SW480 (cell line): ENCODE measurements at regions not wholly inside any gene's neighbourhood (a gene's known extent, or its start where the extent isn't known, plus 50 kb on each side); places are given as distances from the start of the nearest gene placed in this dataset.

Experiments used
- DNase-seq: peaks from one replicate; pipeline ENCODE4 v3.0.0-alpha.2; 2016; ENCODE audit warnings: low spot score

- DNase-seq: no peak
Measured at GRCh38 chr1:68378296-68379084, 71.3 kb downstream of the RPE65 start.

GRCh38 chr1:68377098-68377497 lies 72.7 kb downstream of the RPE65 start:
- no peak for DNase-seq

- DNase-seq: no peak
Measured at GRCh38 chr1:68376441-68376840, 73.3 kb downstream of the RPE65 start.

GRCh38 chr1:68375919-68376318 lies 73.8 kb downstream of the RPE65 start:
- DNase-seq: no peak

GRCh38 chr1:68373173-68373572 lies 76.6 kb downstream of the RPE65 start:
- DNase-seq: no peak

GRCh38 chr1:68372487-68372886 lies 77.3 kb downstream of the RPE65 start:
- no peak for DNase-seq

- DNase-seq: no peak
Measured at GRCh38 chr1:68370101-68370915, 79.4 kb downstream of the RPE65 start.

- DNase-seq: no peak
Measured at GRCh38 chr1:68366572-68366971, 83.2 kb downstream of the RPE65 start.

- no peak for DNase-seq
Measured at GRCh38 chr1:68365709-68366382, 83.9 kb downstream of the RPE65 start.

GRCh38 chr1:68363339-68363738 lies 86.4 kb downstream of the RPE65 start:
- DNase-seq: no peak

GRCh38 chr1:68361346-68361910 lies 88.3 kb downstream of the RPE65 start:
- DNase-seq: no peak

GRCh38 chr1:68359045-68359444 lies 90.7 kb downstream of the RPE65 start:
- DNase-seq: no peak

- no peak for DNase-seq
Measured at GRCh38 chr1:68358439-68358838, 91.3 kb downstream of the RPE65 start.

- no peak for DNase-seq
Measured at GRCh38 chr1:68355614-68356013, 94.1 kb downstream of the RPE65 start.

GRCh38 chr1:68352202-68352601 lies 97.6 kb downstream of the RPE65 start:
- no peak for DNase-seq

- no peak for DNase-seq
Measured at GRCh38 chr1:68347415-68347814, 102.3 kb downstream of the RPE65 start.

GRCh38 chr1:68346188-68346808 lies 103.5 kb downstream of the RPE65 start:
- peak; percentile 30 for DNase-seq

GRCh38 chr1:68344208-68344607 lies 105.5 kb downstream of the RPE65 start:
- no peak for DNase-seq

GRCh38 chr1:68340951-68341350 lies 108.6 kb upstream of the WLS start:
- no peak for DNase-seq

GRCh38 chr1:68339505-68339904 lies 107.2 kb upstream of the WLS start:
- no peak for DNase-seq

- DNase-seq: no peak
Measured at GRCh38 chr1:68338081-68338480, 105.8 kb upstream of the WLS start.

- DNase-seq: no peak
Measured at GRCh38 chr1:68332041-68332440, 99.7 kb upstream of the WLS start.
